Esophagus muscularis mucosa (tissue), 4 donors: ENCODE measurements at regions not wholly inside any gene's neighbourhood (a gene's known extent, or its start where the extent isn't known, plus 50 kb on each side); places are given as distances from the start of the nearest gene placed in this dataset.

Experiments
- DNase-seq: peaks from one replicate; pipeline ENCODE4 v3.0.0-alpha.2; 2017; ENCODE audit errors: extremely low spot score
- H3K27ac ChIP-seq, 4 donors: fragments of 200-600 bp; sonication (generic); replicated peaks in 1 of 4; 1 replicate in 3 of 4; 2 replicates in 1 of 4; pipeline ENCODE4 v1.5.1; 2016 to 2019; ENCODE audit warnings: mild to moderate bottlenecking in 1 of 4
- H3K27me3 ChIP-seq, 4 donors: fragments of 200-600 bp; sonication (generic); one replicate each; pipeline versions ENCODE4 v1.5.1 to v1.6.0; 2016 to 2019
- H3K36me3 ChIP-seq, 4 donors: fragments of 200-600 bp; sonication (generic); one replicate each; pipeline ENCODE4 v1.5.1; 2016 to 2019
- H3K4me1 ChIP-seq, 4 donors: fragments of 200-600 bp; sonication (generic); one replicate each; pipeline ENCODE4 v1.5.1; 2016 to 2019
- H3K4me3 ChIP-seq, 4 donors: fragments of 200-600 bp; sonication (generic); 1 replicate in 2 of 4; 2 replicates in 2 of 4; pipeline ENCODE4 v1.5.1; 2016 to 2019; ENCODE audit warnings: mild to moderate bottlenecking in 4 of 4, moderate library complexity in 1 of 4
- H3K9me3 ChIP-seq, 4 donors: fragments of 200-600 bp; sonication (generic); 1 replicate in 3 of 4; 2 replicates in 1 of 4; pipeline ENCODE4 v1.5.1; 2016 to 2019
- EP300 ChIP-seq: sonication (generic); formaldehyde crosslinking; IDR thresholded peaks from one replicate; pipeline ENCODE4 v1.6.1; 2017; ENCODE audit warnings: antibody characterized with exemption
- POLR2A ChIP-seq: fragments of 450-650 bp; IDR thresholded peaks from one replicate; pipeline ENCODE4 v1.6.1; 2017; ENCODE audit warnings: antibody characterized with exemption, moderate library complexity, mild to moderate bottlenecking, low read depth
- POLR2AphosphoS5 ChIP-seq, 2 donors: sonication (generic); formaldehyde crosslinking; IDR thresholded peaks; one replicate each; pipeline ENCODE4 v1.6.1; 2017; ENCODE audit warnings: antibody characterized with exemption in 2 of 2
- WGBS: methylation state at CpG from one replicate; pipeline ENCODE4 v1.1.5; 2018; 5-methylcytosine and 5-hydroxymethylcytosine counted together
- intact Hi-C: fragments of 100-400 bp; cut with DNase I; formaldehyde crosslinking; loops from one replicate; pipeline ENCODE4 v1.15.1; 2023
- TF ChIP-seq, protein P1 (sequence below), 3 experiments: fragments of 200-600 bp in 2 of 3; fragments of 450-650 bp in 1 of 3; sonication (generic) in 2 of 3; IDR thresholded peaks; one replicate each; pipeline ENCODE4 v1.5.1; 2017 to 2019; ENCODE audit warnings: antibody characterized with exemption in 3 of 3, mild to moderate bottlenecking in 2 of 3, moderate library complexity in 1 of 3

DNA sequence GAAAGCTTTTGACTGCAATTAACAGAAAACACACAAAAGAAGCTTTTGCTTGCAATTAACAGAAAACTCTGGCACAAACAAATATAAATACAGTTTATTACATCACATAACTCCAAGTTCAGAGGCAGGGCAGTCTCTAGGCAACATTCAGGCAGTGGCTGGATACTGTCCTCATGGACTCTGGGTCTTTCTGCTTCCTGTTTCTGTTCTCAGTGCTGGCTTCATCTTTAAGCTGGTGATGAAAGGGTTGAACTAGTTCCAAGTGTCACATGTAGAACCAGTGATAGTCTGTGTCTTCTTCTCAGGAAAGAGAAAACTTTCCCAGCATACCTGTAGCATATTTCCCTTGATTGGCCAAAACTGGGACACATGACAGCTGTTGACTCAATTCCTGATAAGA lies 222.6 kb upstream of the GLRA1 start:
- intact Hi-C loops, result no loop called here
- Histone ChIP-seq H3K27me3 (no peaks in the 10 kb centered on the region), H3K4me1 (no peaks in the 10 kb centered on the region), H3K4me3 (no peak overlapping the region), H3K27ac (no peak overlapping the region), H3K9me3 (no peaks in the 10 kb centered on the region), H3K36me3 (no peaks in the 10 kb centered on the region)
- no peak for DNase-seq
- TF ChIP-seq, protein P1, sequence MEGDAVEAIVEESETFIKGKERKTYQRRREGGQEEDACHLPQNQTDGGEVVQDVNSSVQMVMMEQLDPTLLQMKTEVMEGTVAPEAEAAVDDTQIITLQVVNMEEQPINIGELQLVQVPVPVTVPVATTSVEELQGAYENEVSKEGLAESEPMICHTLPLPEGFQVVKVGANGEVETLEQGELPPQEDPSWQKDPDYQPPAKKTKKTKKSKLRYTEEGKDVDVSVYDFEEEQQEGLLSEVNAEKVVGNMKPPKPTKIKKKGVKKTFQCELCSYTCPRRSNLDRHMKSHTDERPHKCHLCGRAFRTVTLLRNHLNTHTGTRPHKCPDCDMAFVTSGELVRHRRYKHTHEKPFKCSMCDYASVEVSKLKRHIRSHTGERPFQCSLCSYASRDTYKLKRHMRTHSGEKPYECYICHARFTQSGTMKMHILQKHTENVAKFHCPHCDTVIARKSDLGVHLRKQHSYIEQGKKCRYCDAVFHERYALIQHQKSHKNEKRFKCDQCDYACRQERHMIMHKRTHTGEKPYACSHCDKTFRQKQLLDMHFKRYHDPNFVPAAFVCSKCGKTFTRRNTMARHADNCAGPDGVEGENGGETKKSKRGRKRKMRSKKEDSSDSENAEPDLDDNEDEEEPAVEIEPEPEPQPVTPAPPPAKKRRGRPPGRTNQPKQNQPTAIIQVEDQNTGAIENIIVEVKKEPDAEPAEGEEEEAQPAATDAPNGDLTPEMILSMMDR (IDR thresholded peaks at IDR 0.05), result no peak
- TF ChIP-seq POLR2A (no peak), EP300 (no peak), POLR2AphosphoS5 (IDR thresholded peaks at IDR 0.05) (no peak)

- Histone ChIP-seq H3K27me3 (no peaks in the 10 kb centered on the region), H3K4me3 (no peak overlapping the region), H3K27ac (no peak overlapping the region), H3K4me1 (no peaks in the 10 kb centered on the region), H3K36me3 (no peaks in the 10 kb centered on the region), H3K9me3 (no peaks in the 10 kb centered on the region)
- WGBS, result 85% methylated on average over 8 of the region's 8 CpGs
- no peak for DNase-seq
- intact Hi-C loops, result no loop called here
- TF ChIP-seq, protein P1 (IDR thresholded peaks at IDR 0.05), result no peak
- TF ChIP-seq POLR2A, result no peak
- TF ChIP-seq POLR2AphosphoS5 (IDR thresholded peaks at IDR 0.05), result no peak
- no peak for TF ChIP-seq EP300
Observed at GRCh38 chr5:152146566-152146965, 221.9 kb upstream of the GLRA1 start.

DNA sequence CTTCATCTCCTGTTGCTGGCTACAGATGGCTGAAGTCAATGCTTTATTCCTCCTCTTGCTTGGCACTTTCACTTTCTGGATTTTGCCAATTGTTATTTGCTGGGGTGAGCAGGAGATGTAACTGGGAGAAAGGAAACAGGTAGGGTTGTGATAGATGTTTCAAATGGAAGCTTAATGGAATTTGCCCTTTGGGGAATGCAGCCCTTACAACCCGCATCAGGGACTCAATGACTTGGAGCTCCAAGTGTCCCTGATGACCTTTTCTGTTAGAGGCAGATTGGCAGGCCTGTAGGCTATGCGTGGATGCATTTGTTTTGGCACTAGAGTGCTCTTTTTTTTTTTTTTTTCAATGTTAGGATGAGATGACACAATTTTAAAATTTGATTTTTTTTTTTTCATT lies 219.9 kb upstream of the GLRA1 start:
- WGBS, result 88% methylated on average over 2 of the region's 2 CpGs
- intact Hi-C loops, result no loop called here
- Histone ChIP-seq H3K4me1 (no peaks in the 10 kb centered on the region), H3K9me3 (no peaks in the 10 kb centered on the region), H3K27me3 (no peaks in the 10 kb centered on the region), H3K27ac (no peak overlapping the region), H3K4me3 (no peak overlapping the region), H3K36me3 (no peaks in the 10 kb centered on the region)
- DNase-seq, result no peak
- TF ChIP-seq, protein P1 (IDR thresholded peaks at IDR 0.05), result no peak
- TF ChIP-seq POLR2AphosphoS5 (IDR thresholded peaks at IDR 0.05), result no peak
- no peak for TF ChIP-seq POLR2A
- TF ChIP-seq EP300, result no peak

GRCh38 chr5:152144030-152144429 lies 219.4 kb upstream of the GLRA1 start:
- Histone ChIP-seq H3K9me3 (no peaks in the 10 kb centered on the region), H3K4me3 (no peak overlapping the region), H3K36me3 (no peaks in the 10 kb centered on the region), H3K4me1 (no peaks in the 10 kb centered on the region), H3K27ac (no peak overlapping the region), H3K27me3 (no peaks in the 10 kb centered on the region)
- intact Hi-C loops, result no loop called here
- 84% methylated on average over 9 of the region's 9 CpGs for WGBS
- no peak for DNase-seq
- TF ChIP-seq POLR2A, result no peak
- TF ChIP-seq, protein P1 (IDR thresholded peaks at IDR 0.05), result no peak
- TF ChIP-seq EP300, result no peak
- no peak for TF ChIP-seq POLR2AphosphoS5 (IDR thresholded peaks at IDR 0.05)

DNA sequence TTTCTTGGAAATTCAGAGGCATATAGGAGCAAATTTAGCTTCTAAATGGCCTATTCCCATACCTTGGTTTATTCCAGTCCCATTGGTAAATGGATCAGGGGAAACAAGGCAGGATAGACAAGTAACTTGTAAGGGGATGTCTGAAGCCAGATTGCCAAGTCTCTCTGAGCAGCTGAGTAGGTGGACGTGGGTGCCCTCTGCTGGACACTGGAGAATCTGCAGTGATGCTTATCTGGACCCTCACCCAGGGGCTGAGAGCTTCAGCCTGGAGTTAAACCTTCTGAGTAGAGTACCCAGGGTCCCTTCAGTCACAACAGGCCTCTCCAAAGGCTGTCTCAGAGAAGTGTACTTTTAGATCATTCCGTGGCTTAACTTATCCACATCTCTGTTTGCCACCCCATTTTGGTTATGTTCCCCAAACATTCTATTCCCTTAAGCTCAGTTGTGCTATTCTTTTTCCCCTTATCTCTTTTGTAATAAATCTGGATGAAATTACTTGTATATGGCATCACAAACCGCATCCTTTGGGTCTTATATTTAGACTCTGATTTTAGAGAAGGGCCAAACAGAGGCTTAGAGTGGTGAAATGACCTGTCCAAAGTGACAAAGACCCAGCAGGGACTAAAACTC lies 218.3 kb upstream of the GLRA1 start:
- H3K9me3 ChIP-seq, result no peaks in the 10 kb centered on the region
- 28% methylated on average over 3 of the region's 3 CpGs for WGBS
- no peak overlapping the region for H3K27ac ChIP-seq

More for the DNA sequence above, 218.3 kb upstream of the GLRA1 start:
- peaks cover 0 to 5% (median 4%) of the 10 kb centered on the region in 4 donors for H3K4me1 ChIP-seq
- no peaks in the 10 kb centered on the region for H3K27me3 ChIP-seq
- H3K36me3 ChIP-seq, result no peaks in the 10 kb centered on the region
- H3K4me3 ChIP-seq, result no peak overlapping the region
- no peak for TF ChIP-seq POLR2AphosphoS5 (IDR thresholded peaks at IDR 0.05)
- TF ChIP-seq, protein P1 (IDR thresholded peaks at IDR 0.05), result peak; percentile 67 to 91 (median 86)
- no peak for DNase-seq
- intact Hi-C loops, result loop anchor here (2.0 kb wide), 1 partner anchor 318 kb away; no protein-coding TSS in a partner anchor
